HUES48 (cell line): ENCODE measurements at regions not wholly inside any gene's neighbourhood (a gene's known extent, or its start where the extent isn't known, plus 50 kb on each side); places are given as distances from the start of the nearest gene placed in this dataset.

Experiments used
- H3K27ac ChIP-seq: one replicate; pipeline ENCODE4 v1.7.0; 2013; ENCODE audit warnings: low read depth, low read length, inconsistent platforms
- H3K27me3 ChIP-seq: 2 replicates; pipeline ENCODE4 v1.6.1; 2013; ENCODE audit warnings: mild to moderate bottlenecking, low read length; ENCODE audit not compliant: control insufficient read depth, insufficient read depth
- H3K36me3 ChIP-seq: 2 replicates; pipeline ENCODE4 v1.6.1; 2013; ENCODE audit warnings: low read length; ENCODE audit not compliant: control insufficient read depth, insufficient read depth
- H3K4me1 ChIP-seq: 2 replicates; pipeline ENCODE4 v1.6.1; 2013; ENCODE audit warnings: mild to moderate bottlenecking, low read length; ENCODE audit not compliant: control insufficient read depth, insufficient read depth
- H3K4me3 ChIP-seq: 2 replicates; pipeline ENCODE4 v1.5.1; 2013; ENCODE audit warnings: mild to moderate bottlenecking, low read depth, low read length
- H3K9ac ChIP-seq: 2 replicates; pipeline ENCODE4 v1.6.1; 2013; ENCODE audit warnings: mild to moderate bottlenecking, low read depth, low read length, moderate library complexity
- H3K9me3 ChIP-seq: 2 replicates; pipeline ENCODE4 v1.6.1; 2013; ENCODE audit warnings: low read length; ENCODE audit not compliant: control insufficient read depth, insufficient read depth

- peaks cover 12% of the 10 kb centered on the region for H3K4me1 ChIP-seq
- H3K9me3 ChIP-seq, result no peaks in the 10 kb centered on the region
- H3K36me3 ChIP-seq, result no peaks in the 10 kb centered on the region
- H3K27ac ChIP-seq, result no peak overlapping the region
- H3K9ac ChIP-seq, result no peak overlapping the region
- H3K4me3 ChIP-seq, result no peak overlapping the region
- H3K27me3 ChIP-seq, result no peaks in the 10 kb centered on the region
These were observed 876.4 kb downstream of the CCSER2 start for GRCh38 chr10:85204814-85205213.

- Histone ChIP-seq H3K27ac (no peak overlapping the region), H3K9me3 (no peaks in the 10 kb centered on the region), H3K4me1 (no peaks in the 10 kb centered on the region), H3K9ac (no peak overlapping the region), H3K36me3 (no peaks in the 10 kb centered on the region), H3K27me3 (no peaks in the 10 kb centered on the region), H3K4me3 (no peak overlapping the region)
These were observed 884.1 kb downstream of the CCSER2 start for GRCh38 chr10:85212526-85212925.

- H3K27ac ChIP-seq, result no peak overlapping the region
- no peak overlapping the region for H3K4me3 ChIP-seq
- no peaks in the 10 kb centered on the region for H3K36me3 ChIP-seq
- H3K27me3 ChIP-seq, result no peaks in the 10 kb centered on the region
- H3K4me1 ChIP-seq, result no peaks in the 10 kb centered on the region
- H3K9ac ChIP-seq, result no peak overlapping the region
- no peaks in the 10 kb centered on the region for H3K9me3 ChIP-seq
These were observed 885.1 kb downstream of the CCSER2 start for GRCh38 chr10:85213493-85213892.

- Histone ChIP-seq H3K9me3 (no peaks in the 10 kb centered on the region), H3K4me1 (no peaks in the 10 kb centered on the region), H3K4me3 (no peak overlapping the region), H3K9ac (no peak overlapping the region), H3K27me3 (no peaks in the 10 kb centered on the region), H3K27ac (no peak overlapping the region), H3K36me3 (no peaks in the 10 kb centered on the region)
These were observed 893.9 kb downstream of the CCSER2 start for GRCh38 chr10:85222300-85222699.

- Histone ChIP-seq H3K4me3 (no peak overlapping the region), H3K27ac (no peak overlapping the region)
These were observed 896.1 kb downstream of the CCSER2 start for GRCh38 chr10:85224366-85224940.

GRCh38 chr10:85225311-85225710 is 896.9 kb downstream of the CCSER2 start:
- Histone ChIP-seq H3K4me1 (no peaks in the 10 kb centered on the region), H3K9me3 (no peaks in the 10 kb centered on the region), H3K4me3 (no peak overlapping the region), H3K27me3 (no peaks in the 10 kb centered on the region), H3K9ac (no peak overlapping the region), H3K27ac (no peak overlapping the region), H3K36me3 (no peaks in the 10 kb centered on the region)

More at GRCh38 chr10:85224366-85224940, 896.1 kb downstream of the CCSER2 start:
- Histone ChIP-seq H3K36me3 (no peaks in the 10 kb centered on the region), H3K9me3 (no peaks in the 10 kb centered on the region), H3K9ac (no peak overlapping the region), H3K27me3 (no peaks in the 10 kb centered on the region), H3K4me1 (no peaks in the 10 kb centered on the region)

GRCh38 chr10:85226596-85226995 is 898.2 kb downstream of the CCSER2 start:
- Histone ChIP-seq H3K9me3 (no peaks in the 10 kb centered on the region), H3K4me3 (no peak overlapping the region), H3K27me3 (no peaks in the 10 kb centered on the region), H3K27ac (no peak overlapping the region), H3K9ac (no peak overlapping the region), H3K36me3 (no peaks in the 10 kb centered on the region), H3K4me1 (no peaks in the 10 kb centered on the region)

GRCh38 chr10:85228726-85229125 is 900.3 kb downstream of the CCSER2 start:
- Histone ChIP-seq H3K27me3 (no peaks in the 10 kb centered on the region), H3K36me3 (no peaks in the 10 kb centered on the region), H3K9me3 (no peaks in the 10 kb centered on the region), H3K4me1 (no peaks in the 10 kb centered on the region), H3K9ac (no peak overlapping the region), H3K4me3 (no peak overlapping the region), H3K27ac (no peak overlapping the region)

- Histone ChIP-seq H3K36me3 (no peaks in the 10 kb centered on the region), H3K9me3 (no peaks in the 10 kb centered on the region), H3K4me1 (no peaks in the 10 kb centered on the region), H3K4me3 (no peak overlapping the region), H3K27ac (no peak overlapping the region), H3K27me3 (no peaks in the 10 kb centered on the region), H3K9ac (no peak overlapping the region)
These were observed 903.3 kb downstream of the CCSER2 start for GRCh38 chr10:85231534-85232270.

GRCh38 chr10:85235258-85235657 is 906.9 kb downstream of the CCSER2 start:
- Histone ChIP-seq H3K9ac (no peak overlapping the region), H3K9me3 (no peaks in the 10 kb centered on the region), H3K27me3 (no peaks in the 10 kb centered on the region), H3K4me3 (no peak overlapping the region), H3K4me1 (no peaks in the 10 kb centered on the region), H3K36me3 (no peaks in the 10 kb centered on the region), H3K27ac (no peak overlapping the region)

GRCh38 chr10:85238676-85239075 is 910.3 kb downstream of the CCSER2 start:
- Histone ChIP-seq H3K36me3 (no peaks in the 10 kb centered on the region), H3K27me3 (no peaks in the 10 kb centered on the region), H3K4me3 (no peak overlapping the region), H3K9ac (no peak overlapping the region), H3K4me1 (no peaks in the 10 kb centered on the region), H3K27ac (no peak overlapping the region), H3K9me3 (no peaks in the 10 kb centered on the region)
